NOMO-1 (cell line): ENCODE measurements at regions not wholly inside any gene's neighbourhood (a gene's known extent, or its start where the extent isn't known, plus 50 kb on each side); places are given as distances from the start of the nearest gene placed in this dataset.

Experiments used
- DNase-seq, 2 experiments: peaks; one replicate each; lab custom pipeline; 2025; ENCODE audit not compliant: unreplicated experiment in 2 of 2; lab: John Stamatoyannopoulos, UW

DNA sequence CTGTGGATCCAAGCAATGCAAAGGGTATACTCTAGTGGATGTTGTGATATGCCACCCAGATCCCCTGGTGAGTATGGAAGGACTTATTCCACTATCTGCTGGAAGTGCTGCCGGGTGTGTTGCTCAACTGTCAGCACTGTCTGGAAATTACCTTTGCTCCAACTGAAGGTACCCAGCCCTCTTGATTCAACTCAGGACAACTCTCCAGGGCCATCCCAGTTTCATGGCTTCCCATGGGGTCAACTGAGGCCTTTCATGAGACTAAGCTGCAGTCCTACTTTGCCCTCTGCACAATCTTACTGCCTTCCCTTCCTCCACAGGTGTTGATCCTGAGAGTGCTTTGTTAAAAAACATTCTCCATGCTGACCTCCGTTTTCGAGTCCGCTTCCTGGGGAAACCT is 99.8 kb downstream of the SPRY1 start:
- DNase-seq = no peak

DNA sequence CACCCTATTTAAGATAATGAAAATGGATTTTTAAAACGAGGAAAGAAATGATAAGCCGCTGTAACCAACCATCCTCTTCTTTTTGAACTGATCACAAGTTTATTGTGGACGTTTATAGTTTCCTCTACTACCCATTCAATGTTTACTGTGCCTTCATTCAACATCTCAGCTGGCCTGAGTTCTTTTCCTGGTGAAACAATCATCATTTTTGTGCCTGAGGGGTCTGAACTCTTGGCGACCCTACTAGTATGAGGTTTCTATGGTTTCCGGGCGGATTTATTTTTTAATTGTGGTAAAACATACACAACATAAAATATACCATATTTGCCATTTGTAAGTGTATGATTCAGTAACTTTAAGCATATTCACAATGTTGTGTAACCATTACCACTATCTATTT is 100.7 kb downstream of the SPRY1 start:
- no peak for DNase-seq

DNA sequence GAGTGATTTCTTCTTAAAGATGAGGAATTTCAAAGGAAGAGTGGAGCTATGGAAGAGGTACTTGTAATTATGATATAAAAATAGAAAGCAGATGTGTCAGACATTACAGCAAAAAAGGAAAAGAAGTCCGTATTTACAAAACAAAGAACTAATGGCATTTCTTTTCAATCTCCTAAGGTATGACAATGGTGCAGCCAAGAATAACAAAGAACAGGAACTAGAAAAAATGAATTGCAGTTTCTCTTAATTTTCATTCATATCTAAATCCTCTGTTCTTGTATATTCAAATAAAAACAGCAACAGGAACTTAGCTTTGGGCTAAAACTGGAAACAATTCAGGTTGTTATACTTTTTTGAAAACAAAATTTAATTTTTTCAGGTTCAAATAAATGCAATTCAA is 105.1 kb downstream of the SPRY1 start:
- DNase-seq = no peak

DNA sequence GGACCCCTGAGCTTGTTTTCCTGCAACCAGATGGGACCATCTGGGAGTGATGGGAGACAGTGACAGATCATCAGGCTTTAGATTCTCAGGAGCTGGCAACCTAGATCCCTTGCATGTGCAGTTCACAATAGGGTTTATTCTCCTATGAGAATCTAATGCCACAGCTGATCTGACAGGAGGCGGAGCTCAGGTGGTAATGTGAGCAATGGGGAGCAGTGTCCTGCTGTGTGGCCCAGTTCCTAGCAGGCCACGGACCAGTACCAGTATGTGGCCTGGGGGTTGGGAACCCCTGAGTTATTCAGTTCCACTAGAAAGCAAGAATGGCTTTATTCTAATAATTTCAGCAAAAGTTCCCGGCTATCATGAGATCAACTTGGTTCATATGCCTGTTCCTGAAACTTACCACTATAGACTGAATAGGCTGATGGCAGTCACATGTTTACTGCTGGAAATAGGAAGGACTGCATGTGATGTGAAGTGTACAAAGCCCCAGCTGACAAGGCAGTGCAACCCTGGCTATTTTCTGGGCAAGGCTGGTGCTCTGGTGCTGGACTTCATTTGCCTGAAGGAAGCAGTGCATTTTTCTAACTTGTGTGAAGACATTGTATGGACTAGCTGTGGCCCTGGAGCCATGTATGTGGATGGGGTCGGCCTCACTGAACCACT is 107.2 kb downstream of the SPRY1 start:
- no peak for DNase-seq

GRCh38 chr4:123505095-123506010 is 108.8 kb downstream of the SPRY1 start:
- peak; percentile 21 to 28 for DNase-seq

DNA sequence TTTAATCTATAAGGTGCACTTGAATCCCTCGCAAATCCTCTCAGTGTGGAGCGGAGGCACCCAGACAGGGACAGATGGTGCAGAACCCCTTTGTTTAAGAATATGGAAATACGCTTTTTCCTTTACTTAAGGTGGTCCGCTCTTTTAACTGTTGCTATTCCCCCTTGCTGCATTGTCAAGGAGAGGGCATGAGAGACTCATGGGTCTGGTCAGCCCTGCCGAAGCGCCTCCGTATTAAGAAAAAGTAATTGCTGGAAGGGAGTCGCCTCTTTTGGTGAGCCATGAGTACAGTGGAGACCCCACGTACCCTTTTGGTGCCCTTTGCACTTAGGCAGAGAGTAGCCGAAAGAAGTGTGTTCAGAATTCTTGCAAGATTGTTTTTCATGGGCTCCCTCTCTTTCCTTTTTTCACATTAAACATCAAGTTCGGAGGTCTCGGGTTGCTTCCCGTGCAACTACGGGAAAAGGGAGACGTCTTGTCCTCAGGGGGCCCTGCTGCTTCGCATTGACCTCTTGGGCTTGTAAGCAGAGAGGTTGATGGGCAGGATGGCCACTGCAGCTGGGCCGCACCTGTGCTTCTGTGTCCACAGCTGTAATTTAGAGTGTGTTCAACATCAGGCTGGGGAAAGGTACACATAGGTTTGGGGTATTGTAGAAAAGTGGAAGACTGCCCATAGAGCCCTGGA is 109.6 kb downstream of the SPRY1 start:
- no peak for DNase-seq

GRCh38 chr4:123507376-123507775 is 110.8 kb downstream of the SPRY1 start:
- DNase-seq = no peak

GRCh38 chr4:123510221-123510620 is 113.6 kb downstream of the SPRY1 start:
- no peak for DNase-seq

GRCh38 chr4:123510659-123511058 is 114.1 kb downstream of the SPRY1 start:
- no peak for DNase-seq

DNA sequence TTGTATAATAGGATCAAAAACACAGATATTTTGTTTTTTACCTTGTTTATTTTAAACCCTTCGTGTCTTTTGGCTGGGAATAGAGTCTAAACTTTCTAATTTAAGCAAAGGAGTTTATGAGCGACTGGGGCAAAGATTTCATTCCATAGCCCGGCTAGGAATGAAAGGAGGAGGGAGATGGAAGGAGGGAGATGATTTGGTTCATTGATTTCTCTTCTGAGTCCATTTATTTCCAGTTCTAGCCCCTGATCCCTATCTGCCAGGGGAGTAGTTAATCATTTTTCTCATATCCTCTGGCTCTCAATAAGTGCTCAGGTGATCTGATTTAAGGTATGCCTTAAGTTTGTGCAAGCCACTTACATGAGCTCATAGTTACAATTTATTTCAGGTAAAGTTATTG is 120.0 kb downstream of the SPRY1 start:
- DNase-seq = no peak

DNA sequence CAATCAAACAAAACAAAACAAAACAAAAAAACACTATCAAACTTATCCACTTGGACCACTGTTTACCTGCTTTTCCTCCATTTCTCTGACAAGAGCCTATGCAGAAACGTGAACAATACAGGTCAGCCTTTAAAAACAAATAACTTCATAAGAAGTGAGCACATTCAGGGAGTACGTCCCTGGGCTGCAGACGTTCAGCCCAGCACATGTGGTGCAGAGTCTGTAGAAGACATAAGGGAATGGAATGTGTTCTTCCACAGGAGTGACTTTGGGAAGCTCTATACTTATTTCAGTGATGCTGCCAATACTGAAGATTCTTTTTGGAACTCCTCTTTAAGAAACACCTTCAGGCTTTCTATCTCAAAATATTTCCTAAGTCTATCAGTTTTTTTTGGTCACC is 120.6 kb downstream of the SPRY1 start:
- DNase-seq = no peak

DNA sequence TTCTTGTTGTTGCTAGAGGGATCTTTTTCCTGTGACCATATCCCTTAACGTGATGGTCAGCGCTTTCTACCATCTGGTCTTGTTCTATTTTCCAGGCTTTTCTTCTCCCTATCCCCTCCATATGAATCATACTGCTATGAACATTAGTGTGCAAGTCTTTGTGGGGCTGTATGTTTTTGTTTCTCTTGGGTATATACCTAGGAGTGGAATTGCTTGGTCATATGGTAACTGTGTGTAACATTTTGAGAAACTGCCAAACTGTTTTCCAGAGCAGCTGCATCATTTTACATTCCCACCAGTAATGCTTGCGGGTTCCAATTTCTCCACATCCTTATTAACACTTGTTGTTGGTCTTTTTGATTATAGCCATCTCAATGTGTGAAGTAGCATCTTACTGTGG is 121.4 kb downstream of the SPRY1 start:
- DNase-seq = no peak

DNA sequence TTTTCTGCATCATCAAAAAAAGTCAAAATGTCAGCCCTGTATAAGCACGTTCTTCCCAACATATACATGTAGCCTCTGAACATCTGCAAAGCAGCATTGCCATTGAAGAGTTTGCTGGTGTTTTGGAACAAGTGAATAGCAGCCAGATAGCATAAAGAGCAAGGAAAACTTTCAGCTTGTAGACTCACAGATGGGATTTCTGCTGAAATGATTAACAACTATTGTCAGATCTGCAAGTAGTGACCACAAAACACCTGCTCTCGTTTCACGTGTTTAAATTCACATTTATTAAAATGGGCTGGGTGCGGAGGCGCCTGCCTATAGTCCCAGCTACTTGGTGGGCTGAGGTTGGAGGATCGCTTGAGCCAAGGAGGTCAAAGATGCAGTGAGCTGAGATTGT is 123.7 kb downstream of the SPRY1 start:
- DNase-seq = no peak

- DNase-seq = no peak
Observed at GRCh38 chr4:123522081-123522480, 125.5 kb downstream of the SPRY1 start.

GRCh38 chr4:123522646-123523045 is 126.1 kb downstream of the SPRY1 start:
- DNase-seq = no peak

GRCh38 chr4:123524958-123525628 is 128.5 kb downstream of the SPRY1 start:
- peak in 1 of 2 experiments; percentile 14 for DNase-seq

- no peak for DNase-seq
Observed at GRCh38 chr4:123526511-123526910, 129.9 kb downstream of the SPRY1 start.

DNA sequence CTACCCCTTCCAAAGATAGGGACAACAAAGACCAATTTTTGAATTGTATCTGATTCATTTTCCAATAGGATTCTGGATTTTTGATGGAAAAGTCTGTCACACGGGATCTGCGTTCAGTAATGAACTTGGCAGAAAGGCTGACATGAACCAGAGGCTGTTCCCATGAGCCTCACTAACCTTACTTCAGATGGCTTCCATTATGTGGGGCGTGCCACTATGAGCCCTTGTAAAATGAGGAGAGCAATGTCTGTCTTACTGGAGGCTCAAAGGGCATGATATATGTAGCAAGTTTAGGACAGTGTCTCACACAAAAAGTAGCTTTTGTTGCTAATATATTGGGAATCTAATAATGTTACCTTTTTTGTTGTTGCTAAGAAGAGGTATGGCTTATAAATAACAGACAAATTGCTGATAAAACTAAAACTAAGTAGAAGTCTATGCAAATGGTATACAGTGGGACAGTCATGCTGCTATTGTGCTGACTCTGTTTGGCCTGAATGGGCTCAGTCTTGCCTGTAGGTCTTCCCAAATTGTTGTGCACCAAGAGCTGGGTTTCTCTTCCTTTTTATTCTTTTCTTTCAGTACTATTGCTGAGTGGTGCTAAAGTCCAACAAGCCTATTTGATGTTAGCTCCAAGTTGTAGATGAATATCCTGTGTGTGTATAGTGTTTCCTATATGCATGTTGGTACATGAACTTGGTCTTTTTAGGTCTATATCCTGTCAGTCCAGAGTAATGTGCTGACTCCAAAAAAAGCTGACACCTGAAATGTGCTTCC is 132.1 kb downstream of the SPRY1 start:
- DNase-seq = no peak

- DNase-seq = no peak
Observed at GRCh38 chr4:123529278-123529568, 132.6 kb downstream of the SPRY1 start.

DNA sequence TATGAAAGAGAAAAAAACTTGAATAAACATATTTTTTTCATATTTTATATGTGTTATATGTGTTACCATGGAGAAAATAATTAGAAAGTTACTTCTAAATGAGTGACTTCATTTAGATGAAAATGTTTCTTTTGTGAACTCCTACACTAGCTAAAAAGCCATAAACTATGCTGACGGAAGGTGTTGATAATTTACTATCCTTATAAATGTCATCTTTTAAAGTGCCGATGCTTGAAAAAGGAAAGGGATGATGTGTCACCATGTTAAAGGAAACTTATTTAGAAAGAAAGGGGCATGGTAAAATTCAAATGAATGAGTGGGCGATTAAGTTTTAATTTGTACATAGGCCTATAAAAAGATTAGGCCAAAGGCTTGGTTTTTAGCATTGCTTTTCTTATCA is 133.8 kb downstream of the SPRY1 start:
- DNase-seq = no peak
